ENCODE measurements at regions not wholly inside any gene's neighbourhood (a gene's known extent, or its start where the extent isn't known, plus 50 kb on each side); places are given as distances from the start of the nearest gene placed in this dataset.
"Not testable (repeated sequence)": the region's sequence is repeated elsewhere in the genome, so short reads cannot be mapped to it uniquely, and the experiment has no call there.

GRCh38 chr17:70920416-70920815 lies 751.1 kb downstream of the KCNJ2 start:
- no peak for DNase-seq (ENCODE audit: low spot score)

- no peak for DNase-seq (ENCODE audit: low spot score)
These were observed 752.9 kb downstream of the KCNJ2 start for GRCh38 chr17:70922268-70922667.

GRCh38 chr17:70924776-70925175 lies 755.4 kb downstream of the KCNJ2 start:
- DNase-seq (ENCODE audit: low spot score) = no peak

GRCh38 chr17:70929226-70929625 lies 759.9 kb downstream of the KCNJ2 start:
- no peak for DNase-seq (ENCODE audit: low spot score)

GRCh38 chr17:70934231-70934630 lies 764.9 kb downstream of the KCNJ2 start:
- DNase-seq (ENCODE audit: low spot score) = no peak

- DNase-seq (ENCODE audit: low spot score) = no peak
These were observed 765.5 kb downstream of the KCNJ2 start for GRCh38 chr17:70934835-70935234.

GRCh38 chr17:70936724-70937123 lies 767.4 kb downstream of the KCNJ2 start:
- DNase-seq (ENCODE audit: low spot score) = no peak

GRCh38 chr17:70938336-70938735 lies 769.0 kb downstream of the KCNJ2 start:
- no peak for DNase-seq (ENCODE audit: low spot score)

GRCh38 chr17:70945386-70945785 lies 776.1 kb downstream of the KCNJ2 start:
- DNase-seq (ENCODE audit: low spot score) = no peak

GRCh38 chr17:70947215-70947614 lies 777.9 kb downstream of the KCNJ2 start:
- DNase-seq (ENCODE audit: low spot score) = no peak

- no peak for DNase-seq (ENCODE audit: low spot score)
These were observed 778.6 kb downstream of the KCNJ2 start for GRCh38 chr17:70947636-70948565.

GRCh38 chr17:70953140-70953539 lies 783.8 kb downstream of the KCNJ2 start:
- not testable (repeated sequence) for DNase-seq (ENCODE audit: low spot score)

- no peak for DNase-seq (ENCODE audit: low spot score)
These were observed 786.1 kb downstream of the KCNJ2 start for GRCh38 chr17:70955441-70955840.

GRCh38 chr17:70956726-70957125 lies 787.4 kb downstream of the KCNJ2 start:
- no peak for DNase-seq (ENCODE audit: low spot score)

GRCh38 chr17:70961341-70961740 lies 792.0 kb downstream of the KCNJ2 start:
- DNase-seq (ENCODE audit: low spot score) = no peak

- DNase-seq (ENCODE audit: low spot score) = no peak
These were observed 799.0 kb downstream of the KCNJ2 start for GRCh38 chr17:70968302-70968701.

GRCh38 chr17:70969521-70970034 lies 800.2 kb downstream of the KCNJ2 start:
- no peak for DNase-seq (ENCODE audit: low spot score)

- DNase-seq (ENCODE audit: low spot score) = no peak
These were observed 807.1 kb downstream of the KCNJ2 start for GRCh38 chr17:70976447-70976846.

GRCh38 chr17:70984873-70985272 lies 815.5 kb downstream of the KCNJ2 start:
- no peak for DNase-seq (ENCODE audit: low spot score)

GRCh38 chr17:70987867-70988340 lies 818.6 kb downstream of the KCNJ2 start:
- DNase-seq (ENCODE audit: low spot score) = no peak

GRCh38 chr17:70988622-70989021 lies 819.3 kb downstream of the KCNJ2 start:
- no peak for DNase-seq (ENCODE audit: low spot score)

GRCh38 chr17:70989280-70989679 lies 819.9 kb downstream of the KCNJ2 start:
- no peak for DNase-seq (ENCODE audit: low spot score)

GRCh38 chr17:70994194-70994593 lies 824.9 kb downstream of the KCNJ2 start:
- no peak for DNase-seq (ENCODE audit: low spot score)

Data from A172 (cell line).